ENCODE measurements at regions not wholly inside any gene's neighbourhood (a gene's known extent, or its start where the extent isn't known, plus 50 kb on each side); places are given as distances from the start of the nearest gene placed in this dataset.

GRCh38 chr11:69401715-69402114 lies 79.7 kb upstream of the LINC01488 start:
- Histone ChIP-seq H3K27me3 (replicated peaks in 1 of 4; ENCODE audit: control insufficient read depth in 3 of 4, extremely low read depth in 1 of 4, insufficient read depth in 3 of 4, low read length in 3 of 4) (no peaks in the 10 kb centered on the region), H2BK20ac (ENCODE audit: low read length) (no peak overlapping the region), H3K79me2 (ENCODE audit: control insufficient read depth in 1 of 2, insufficient read depth in 2 of 2, low read length in 2 of 2) (no peaks in the 10 kb centered on the region), H4K20me1 (replicated peaks in 1 of 2; ENCODE audit: control insufficient read depth in 1 of 2, insufficient read depth in 2 of 2, low read length in 2 of 2) (no peaks in the 10 kb centered on the region), H3K14ac (ENCODE audit: insufficient read length) (no peak overlapping the region), H3K9me3 (ENCODE audit: insufficient read depth in 2 of 2, low read depth in 1 of 2, low read length in 1 of 2) (peaks cover 14 to 17% of the 10 kb centered on the region in 2 experiments), H3K23ac (ENCODE audit: insufficient read length) (no peak overlapping the region), H3K4me1 (replicated peaks in 1 of 4; ENCODE audit: control insufficient read depth in 3 of 4, insufficient read depth in 4 of 4, low read length in 3 of 4) (peaks cover 0 to 6% (median 2%) of the 10 kb centered on the region in 4 experiments; a peak in 2 of 7 replicates), H4K5ac (ENCODE audit: insufficient read length, low read depth, low read length) (no peak overlapping the region), H4K8ac (ENCODE audit: extremely low read depth, insufficient read depth, low read length) (no peak overlapping the region), H3K36me3 (ENCODE audit: control insufficient read depth in 2 of 4, insufficient read depth in 4 of 4, low read length in 3 of 4) (no peaks in the 10 kb centered on the region), H3K79me1 (ENCODE audit: low read depth, low read length) (no peaks in the 10 kb centered on the region), H3K56ac (replicated peaks; ENCODE audit: insufficient read length, low read depth, low read length) (no peak overlapping the region), H3K18ac (ENCODE audit: extremely low read depth, low read length) (no peak overlapping the region), H3K27ac (ENCODE audit: low read depth, low read length) (no peak overlapping the region), H2BK5ac (ENCODE audit: low read depth, low read length) (no peak overlapping the region), H3K9ac (replicated peaks in 1 of 4; ENCODE audit: extremely low read depth in 1 of 4, low read depth in 3 of 4, low read length in 3 of 4) (no peak overlapping the region), H3K4ac (replicated peaks; ENCODE audit: insufficient read length, low read depth, low read length) (no peak overlapping the region), H3K23me2 (ENCODE audit: low read depth, low read length) (no peaks in the 10 kb centered on the region), H3K4me3 (ENCODE audit: extremely low read depth in 1 of 4, insufficient read depth in 2 of 4, low read depth in 3 of 4, low read length in 4 of 4) (no peak overlapping the region), H2AFZ (ENCODE audit: low read length) (no peak overlapping the region), H2BK15ac (ENCODE audit: low read length) (no peak overlapping the region; the same call in 1 of the 2 replicates), H2AK5ac (ENCODE audit: low read depth, low read length) (0 out of 2 replicates have a peak overlapping the region, but pooled peaks have one; percentile 53), H2BK120ac (replicated peaks; ENCODE audit: low read depth, low read length) (no peak overlapping the region), H4K91ac (replicated peaks; ENCODE audit: insufficient read length, low read length) (no peak overlapping the region), H2BK12ac (ENCODE audit: low read depth, low read length) (no peak overlapping the region), H3K4me2 (ENCODE audit: insufficient read depth in 1 of 2, low read depth in 2 of 2, low read length in 2 of 2) (no peak overlapping the region)
- ChIA-PET POLR2A (ENCODE audit: partially characterized antibody) (no interaction called here), CTCF (ENCODE audit: partially characterized antibody) (interaction anchor here (1.0 kb wide), 2 partner anchors 34 to 94 kb away, joined by 3 read pairs; no protein-coding TSS in a partner anchor)
- DNase-seq (ENCODE audit: low read depth in 1 of 2, low spot score in 2 of 2), result no peak
- 91% methylated on average over 5 of the region's 5 CpGs; no CpG with 5 or more reads in 1 of the 2 experiments for WGBS, 2 experiments (ENCODE audit: extremely low coverage in 1 of 2, insufficient coverage in 1 of 2, insufficient read length in 1 of 2, insufficient replicate concordance in 2 of 2, low coverage in 1 of 2, low lambda C conversion rate in 2 of 2, missing lambda C conversion rate in 1 of 2)
- FAIRE-seq, result no peak
- TF ChIP-seq BACH1 (IDR thresholded peaks at IDR 0.05; ENCODE audit: low read length), result no peak
- TF ChIP-seq SIX5 (IDR thresholded peaks at IDR 0.05; ENCODE audit: low read depth, low read length), result no peak
- TF ChIP-seq TCF12 (IDR thresholded peaks at IDR 0.05; ENCODE audit: low read depth, low read length), result no peak
- TF ChIP-seq NANOG (IDR thresholded peaks at IDR 0.05; ENCODE audit: insufficient read depth, low read depth, low read length, poor library complexity, severe bottlenecking), result no peak
- TF ChIP-seq CREB1 (IDR thresholded peaks at IDR 0.05), result no peak
- TF ChIP-seq GTF2F1 (IDR thresholded peaks at IDR 0.05; ENCODE audit: borderline replicate concordance, low read depth, low read length), result no peak
- TF ChIP-seq KDM5A (IDR thresholded peaks at IDR 0.05; ENCODE audit: low read length), result no peak
- TF ChIP-seq KDM1A (IDR thresholded peaks at IDR 0.05; ENCODE audit: borderline replicate concordance, low read length), result no peak
- TF ChIP-seq RAD21 (IDR thresholded peaks at IDR 0.05 in 1 of 2, conservative IDR thresholded peaks at IDR 0.05 in 1 of 2; ENCODE audit: low read depth in 2 of 2, low read length in 2 of 2), result no peak
- no peak for TF ChIP-seq ATF2 (IDR thresholded peaks at IDR 0.05; ENCODE audit: low read length)
- TF ChIP-seq GABPA (IDR thresholded peaks at IDR 0.05; ENCODE audit: borderline replicate concordance, insufficient read depth, low read length), result no peak
- no peak for TF ChIP-seq CTBP2 (IDR thresholded peaks at IDR 0.05; ENCODE audit: borderline replicate concordance, insufficient read depth, insufficient read length, low read length)
- TF ChIP-seq FOSL1 (IDR thresholded peaks at IDR 0.05; ENCODE audit: insufficient read depth, low read depth, low read length), result no peak

All from H1 (cell line).